Right atrium auricular region (tissue), 2 donors: ENCODE measurements at regions not wholly inside any gene's neighbourhood (a gene's known extent, or its start where the extent isn't known, plus 50 kb on each side); places are given as distances from the start of the nearest gene placed in this dataset.

Source experiments
- DNase-seq: peaks from one replicate; pipeline ENCODE4 v3.0.0-alpha.2; 2019; ENCODE audit warnings: low spot score
- H3K27ac ChIP-seq, 2 donors: fragments of 200-600 bp; sonication (generic); 1 replicate in 1 of 2; 2 replicates in 1 of 2; pipeline ENCODE4 v1.5.1; 2016 to 2019
- H3K27me3 ChIP-seq, 2 donors: fragments of 200-600 bp; sonication (generic); one replicate each; pipeline versions ENCODE4 v1.5.1 to v1.6.0; 2017 to 2019
- H3K36me3 ChIP-seq: fragments of 200-600 bp; sonication (generic); one replicate; pipeline ENCODE4 v1.5.1; 2016
- H3K4me1 ChIP-seq, 2 donors: fragments of 200-600 bp; sonication (generic); one replicate each; pipeline versions ENCODE4 v1.5.1 to v1.6.0; 2017 to 2019
- H3K4me3 ChIP-seq, 2 donors: fragments of 200-600 bp; sonication (generic); 1 replicate in 1 of 2; 2 replicates in 1 of 2; pipeline ENCODE4 v1.5.1; 2017 to 2019; ENCODE audit warnings: mild to moderate bottlenecking in 1 of 2, moderate library complexity in 1 of 2
- H3K9me3 ChIP-seq, 2 donors: fragments of 200-600 bp; sonication (generic); one replicate each; pipeline ENCODE4 v1.5.1; 2019
- TF ChIP-seq, protein P1 (sequence below), 2 donors: fragments of 200-600 bp; sonication (generic); IDR thresholded peaks; one replicate each; pipeline ENCODE4 v1.5.1; 2019; ENCODE audit warnings: antibody characterized with exemption in 2 of 2

DNA sequence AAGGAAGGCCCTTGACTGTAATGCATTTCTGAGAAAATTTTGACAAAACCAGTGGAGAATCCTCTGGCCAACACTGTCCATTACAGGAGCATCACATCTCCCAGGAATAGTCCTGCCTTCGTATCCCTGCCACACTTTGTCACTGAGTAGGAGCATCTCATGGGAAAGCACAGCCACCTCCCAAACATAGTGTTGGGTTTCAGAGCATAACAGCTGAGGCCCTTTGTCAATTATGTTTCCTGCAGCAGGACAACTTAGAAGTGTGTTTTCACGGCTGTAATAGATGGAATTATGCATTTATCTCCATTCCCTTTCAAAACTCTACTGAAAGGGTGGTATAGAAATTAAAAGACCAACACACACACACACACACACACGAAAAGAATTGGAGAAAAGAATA lies 91.1 kb upstream of the SMAD1 start:
- H3K36me3 ChIP-seq, result no peaks in the 10 kb centered on the region
- DNase-seq, result no peak
- H3K9me3 ChIP-seq, result no peaks in the 10 kb centered on the region
- no peak overlapping the region for H3K27ac ChIP-seq
- no peaks in the 10 kb centered on the region for H3K4me1 ChIP-seq
- no peak overlapping the region for H3K4me3 ChIP-seq
- no peaks in the 10 kb centered on the region for H3K27me3 ChIP-seq
- TF ChIP-seq, protein P1, sequence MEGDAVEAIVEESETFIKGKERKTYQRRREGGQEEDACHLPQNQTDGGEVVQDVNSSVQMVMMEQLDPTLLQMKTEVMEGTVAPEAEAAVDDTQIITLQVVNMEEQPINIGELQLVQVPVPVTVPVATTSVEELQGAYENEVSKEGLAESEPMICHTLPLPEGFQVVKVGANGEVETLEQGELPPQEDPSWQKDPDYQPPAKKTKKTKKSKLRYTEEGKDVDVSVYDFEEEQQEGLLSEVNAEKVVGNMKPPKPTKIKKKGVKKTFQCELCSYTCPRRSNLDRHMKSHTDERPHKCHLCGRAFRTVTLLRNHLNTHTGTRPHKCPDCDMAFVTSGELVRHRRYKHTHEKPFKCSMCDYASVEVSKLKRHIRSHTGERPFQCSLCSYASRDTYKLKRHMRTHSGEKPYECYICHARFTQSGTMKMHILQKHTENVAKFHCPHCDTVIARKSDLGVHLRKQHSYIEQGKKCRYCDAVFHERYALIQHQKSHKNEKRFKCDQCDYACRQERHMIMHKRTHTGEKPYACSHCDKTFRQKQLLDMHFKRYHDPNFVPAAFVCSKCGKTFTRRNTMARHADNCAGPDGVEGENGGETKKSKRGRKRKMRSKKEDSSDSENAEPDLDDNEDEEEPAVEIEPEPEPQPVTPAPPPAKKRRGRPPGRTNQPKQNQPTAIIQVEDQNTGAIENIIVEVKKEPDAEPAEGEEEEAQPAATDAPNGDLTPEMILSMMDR (IDR thresholded peaks at IDR 0.05), result no peak

DNA sequence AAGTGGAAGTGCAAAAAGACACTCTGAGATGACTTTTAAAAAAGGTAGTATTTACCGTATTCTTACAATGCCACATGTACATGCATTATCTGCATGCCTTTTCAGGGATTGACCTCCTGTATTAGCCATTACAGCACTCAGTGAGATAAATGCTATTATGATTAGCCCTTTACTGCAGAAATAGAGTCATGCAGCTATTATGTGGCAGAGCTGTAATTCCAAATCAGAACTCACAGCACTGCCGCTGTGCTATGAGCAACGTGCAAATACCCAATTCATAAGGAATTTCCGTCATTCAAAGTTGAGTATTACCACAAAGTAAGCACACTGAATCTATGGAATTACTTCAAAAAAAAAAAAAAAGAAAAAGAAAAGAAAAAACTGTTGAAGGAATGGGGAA lies 92.1 kb upstream of the SMAD1 start:
- H3K27ac ChIP-seq, result no peak overlapping the region
- TF ChIP-seq, protein P1 (IDR thresholded peaks at IDR 0.05), result no peak
- H3K27me3 ChIP-seq, result no peaks in the 10 kb centered on the region
- no peak overlapping the region for H3K4me3 ChIP-seq
- H3K36me3 ChIP-seq, result no peaks in the 10 kb centered on the region
- no peak for DNase-seq
- no peaks in the 10 kb centered on the region for H3K9me3 ChIP-seq
- H3K4me1 ChIP-seq, result no peaks in the 10 kb centered on the region

DNA sequence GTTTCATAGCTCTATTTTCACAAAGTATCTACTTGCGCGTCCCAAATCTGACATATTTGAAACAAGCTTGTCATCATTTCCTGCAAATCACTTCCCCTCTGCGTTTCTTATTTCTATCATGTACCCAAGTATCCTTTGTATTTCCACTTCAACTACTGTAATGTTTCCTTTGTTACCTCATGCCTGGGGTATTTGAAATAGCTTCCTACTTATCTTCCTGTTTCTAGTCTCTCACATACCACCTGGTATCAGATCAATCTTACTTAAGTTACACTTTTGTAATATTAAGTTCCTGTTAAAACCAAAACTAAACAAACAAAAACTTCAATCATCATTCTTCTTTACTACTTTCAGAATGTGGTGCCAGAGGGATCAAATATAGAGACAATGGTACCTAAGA lies 93.6 kb upstream of the SMAD1 start:
- TF ChIP-seq, protein P1 (IDR thresholded peaks at IDR 0.05), result no peak
- Histone ChIP-seq H3K4me3 (no peak overlapping the region), H3K27me3 (no peaks in the 10 kb centered on the region), H3K4me1 (no peaks in the 10 kb centered on the region), H3K36me3 (no peaks in the 10 kb centered on the region), H3K9me3 (no peaks in the 10 kb centered on the region), H3K27ac (no peak overlapping the region)
- no peak for DNase-seq

DNA sequence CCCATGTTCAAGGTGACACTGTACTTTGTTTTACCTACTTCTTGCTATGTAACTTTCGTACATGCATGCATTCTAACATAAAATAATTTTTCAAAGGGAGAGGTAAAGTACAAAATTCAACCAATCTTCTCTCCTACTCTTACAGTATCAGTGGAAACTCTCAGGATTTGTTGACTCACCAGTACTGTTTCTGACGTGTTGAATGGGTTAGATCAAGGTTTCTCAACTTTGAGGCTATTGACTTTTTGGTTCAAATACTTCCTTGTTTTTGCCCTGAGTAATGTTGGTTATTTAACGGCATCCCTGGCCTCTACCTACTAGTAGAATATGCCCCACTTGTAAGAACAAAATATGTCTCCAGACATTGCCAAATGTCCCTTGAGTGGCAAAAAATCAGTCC lies 94.6 kb upstream of the SMAD1 start:
- H3K9me3 ChIP-seq, result no peaks in the 10 kb centered on the region
- no peak overlapping the region for H3K27ac ChIP-seq
- no peak overlapping the region for H3K4me3 ChIP-seq
- no peaks in the 10 kb centered on the region for H3K4me1 ChIP-seq
- no peaks in the 10 kb centered on the region for H3K27me3 ChIP-seq
- TF ChIP-seq, protein P1 (IDR thresholded peaks at IDR 0.05), result no peak
- H3K36me3 ChIP-seq, result no peaks in the 10 kb centered on the region
- DNase-seq, result no peak

DNA sequence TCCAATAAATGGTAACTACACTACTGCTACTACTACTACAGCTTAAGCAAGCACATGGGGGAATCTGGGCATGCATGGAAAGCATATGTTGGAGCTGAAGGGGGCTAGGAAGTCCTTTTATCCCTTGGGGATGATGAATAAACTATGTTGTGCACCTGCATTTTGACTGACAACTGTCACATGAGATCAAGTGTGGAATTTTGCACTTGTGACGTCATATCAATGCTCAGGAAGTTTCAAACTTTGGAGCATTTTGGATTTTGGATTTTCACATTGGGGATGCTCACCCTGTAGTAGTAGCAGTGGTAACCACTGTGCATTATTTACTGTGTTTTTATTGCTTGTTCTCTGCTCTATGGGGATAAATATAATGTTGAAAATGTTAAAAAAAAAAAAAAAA lies 100.5 kb upstream of the SMAD1 start:
- H3K27ac ChIP-seq, result no peak overlapping the region
- no peak overlapping the region for H3K4me3 ChIP-seq
- TF ChIP-seq, protein P1 (IDR thresholded peaks at IDR 0.05), result no peak
- no peak for DNase-seq
- no peaks in the 10 kb centered on the region for H3K9me3 ChIP-seq
- no peaks in the 10 kb centered on the region for H3K27me3 ChIP-seq
- H3K4me1 ChIP-seq, result no peaks in the 10 kb centered on the region
- H3K36me3 ChIP-seq, result no peaks in the 10 kb centered on the region

DNA sequence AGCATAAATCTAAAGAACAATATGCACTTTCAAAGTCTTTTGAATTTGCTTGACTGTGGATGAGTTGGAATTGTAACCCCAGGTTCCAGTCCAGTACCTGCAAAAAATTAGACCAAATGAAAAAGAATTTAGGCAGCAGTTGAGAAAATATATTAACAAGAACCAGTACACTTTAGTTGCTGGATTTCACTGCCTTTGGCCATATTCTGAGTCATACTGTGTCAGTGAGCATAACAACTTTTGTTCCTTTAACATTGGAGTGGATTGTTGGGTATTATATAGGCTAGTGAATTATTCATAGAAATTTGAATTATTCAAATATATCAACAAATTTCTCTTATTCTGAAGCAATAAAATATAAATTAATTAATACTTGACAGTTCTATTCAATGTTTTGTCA lies 101.5 kb upstream of the SMAD1 start:
- Histone ChIP-seq H3K27ac (no peak overlapping the region), H3K4me1 (no peaks in the 10 kb centered on the region), H3K36me3 (no peaks in the 10 kb centered on the region), H3K27me3 (no peaks in the 10 kb centered on the region), H3K4me3 (no peak overlapping the region), H3K9me3 (no peaks in the 10 kb centered on the region)
- DNase-seq, result no peak
- TF ChIP-seq, protein P1 (IDR thresholded peaks at IDR 0.05), result no peak
